A673 (cell line): ENCODE measurements at regions not wholly inside any gene's neighbourhood (a gene's known extent, or its start where the extent isn't known, plus 50 kb on each side); places are given as distances from the start of the nearest gene placed in this dataset.

Experiments used
- CTCF ChIP-seq: fragments of 300-800, 200-600 bp; sonication (generic); conservative IDR thresholded peaks from 2 replicates; pipeline ENCODE4 v1.5.1; 2017; ENCODE audit warnings: low read depth, mild to moderate bottlenecking, antibody characterized with exemption, low read length, moderate library complexity, mixed read lengths
- EZH2 ChIP-seq: fragments of 200-600 bp; sonication (generic); IDR thresholded peaks from 2 replicates; pipeline ENCODE4 v1.6.1; 2017; ENCODE audit warnings: borderline replicate concordance, low read depth, mild to moderate bottlenecking, mixed read lengths, antibody characterized with exemption, low read length; ENCODE audit not compliant: poor library complexity, severe bottlenecking

- TF ChIP-seq CTCF: no peak
- no peak for TF ChIP-seq EZH2
These were observed 70.6 kb upstream of the DAZL start for GRCh38 chr3:16675805-16676204.
